Naive thymus-derived CD8-positive, alpha-beta T cell (primary cell): ENCODE measurements at regions not wholly inside any gene's neighbourhood (a gene's known extent, or its start where the extent isn't known, plus 50 kb on each side); places are given as distances from the start of the nearest gene placed in this dataset.
"Not testable (repeated sequence)": the region's sequence is repeated elsewhere in the genome, so short reads cannot be mapped to it uniquely, and the experiment has no call there.

Experiments
- ATAC-seq, 2 donors: fragments of 150-1000 bp; cut with Tn5 transposase in 1 of 2; sonication (Bioruptor Pico), chemical (Tn5 transposase) in 1 of 2; 1 replicate in 1 of 2; 2 replicates in 1 of 2; pipeline ENCODE4 v1.10.0; 2021; ENCODE audit warnings: mild to moderate bottlenecking in 2 of 2, moderate library complexity in 2 of 2
- POLR2A ChIA-PET: fragments of 350-600 bp; sonication (Branson Sonifier 250); formaldehyde crosslinking; loops from one replicate; lab custom pipeline; 2021; ENCODE audit warnings: antibody characterized with exemption; lab: Charles Lee
- DNase-seq, 10 donors: peaks; one replicate each; pipeline versions ENCODE4 v3.0.0 to v3.0.0-alpha.2; 2020 to 2022
- H3K27ac Mint-ChIP-seq, 10 donors: one replicate each; pipeline ENCODE4 v1.8.0; 2020 to 2022; ENCODE audit warnings: mild to moderate bottlenecking in 10 of 10, mixed read lengths in 10 of 10, moderate library complexity in 4 of 10, inconsistent platforms in 1 of 10
- H3K27me3 Mint-ChIP-seq, 5 donors: one replicate each; pipeline ENCODE4 v1.8.0; 2021 to 2022; ENCODE audit warnings: mixed read lengths in 5 of 5
- H3K36me3 Mint-ChIP-seq, 3 donors: one replicate each; pipeline ENCODE4 v1.8.0; 2020 to 2022; ENCODE audit warnings: mixed read lengths in 3 of 3, mild to moderate bottlenecking in 2 of 3, inconsistent platforms in 1 of 3
- H3K4me1 Mint-ChIP-seq, 4 donors: one replicate each; pipeline ENCODE4 v1.8.0; 2021 to 2022; ENCODE audit warnings: mixed read lengths in 4 of 4
- H3K4me3 Mint-ChIP-seq, 10 donors: one replicate each; pipeline ENCODE4 v1.8.0; 2020 to 2022; ENCODE audit warnings: mild to moderate bottlenecking in 10 of 10, mixed read lengths in 10 of 10, moderate library complexity in 6 of 10, inconsistent platforms in 1 of 10
- H3K9me3 Mint-ChIP-seq, 9 donors: one replicate each; pipeline ENCODE4 v1.8.0; 2020 to 2022; ENCODE audit warnings: mixed read lengths in 9 of 9, mild to moderate bottlenecking in 3 of 9, inconsistent platforms in 1 of 9, moderate library complexity in 1 of 9

DNA sequence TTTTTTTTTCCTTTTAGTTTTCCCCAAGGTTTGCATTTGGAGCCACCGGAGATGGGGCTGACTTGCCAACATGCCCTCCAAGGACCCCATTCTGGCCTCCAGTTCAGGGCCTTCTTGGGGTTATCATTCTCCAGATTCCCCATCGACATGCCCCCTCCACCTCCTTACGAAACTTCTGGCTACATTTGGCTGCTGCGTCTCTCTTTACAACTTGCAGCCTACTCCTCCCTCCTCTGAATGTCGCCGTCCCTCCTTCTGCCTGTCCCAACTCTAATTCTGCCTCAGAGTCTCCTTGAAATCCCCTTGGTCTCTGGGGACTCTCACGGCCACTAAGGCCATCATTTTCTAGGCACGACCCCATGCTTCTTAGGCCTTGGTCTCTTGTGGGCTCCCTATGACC, 72.2 kb upstream of the PODXL start:
- no peaks in the 10 kb centered on the region for H3K36me3 Mint-ChIP-seq
- ATAC-seq (no peak), DNase-seq (no peak)
- H3K9me3 Mint-ChIP-seq, result no peaks in the 10 kb centered on the region
- H3K27me3 Mint-ChIP-seq, result peaks cover 2 to 25% (median 14%) of the 10 kb centered on the region in 5 donors
- no peaks in the 10 kb centered on the region for H3K4me1 Mint-ChIP-seq
- H3K4me3 Mint-ChIP-seq, result no peak overlapping the region
- H3K27ac Mint-ChIP-seq, result no peak overlapping the region
- POLR2A ChIA-PET, result no interaction called here

DNA sequence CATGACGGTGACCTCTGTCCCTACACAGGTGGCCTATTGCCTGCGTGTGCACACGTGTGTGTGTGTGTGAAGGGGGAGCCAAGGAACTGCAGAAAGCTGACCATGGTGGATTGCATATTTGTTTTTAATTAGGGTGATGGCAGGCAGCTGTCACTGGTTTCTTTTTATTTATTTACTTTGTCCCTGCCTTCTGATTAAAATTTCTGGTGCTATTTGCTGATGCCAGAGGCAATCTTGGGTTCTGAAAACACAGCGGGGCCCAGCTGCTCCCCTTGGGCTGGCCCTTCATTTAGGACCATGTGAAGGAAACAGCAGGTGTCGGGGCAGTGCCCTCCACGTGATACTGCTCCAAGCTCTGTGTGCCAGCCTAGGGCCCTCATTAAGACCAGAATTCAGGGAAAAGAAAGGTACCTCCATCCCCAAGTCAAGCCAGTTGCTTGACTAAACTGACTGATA, 71.3 kb upstream of the PODXL start:
- ATAC-seq, result no peak
- no peak overlapping the region for H3K4me3 Mint-ChIP-seq

GRCh38 chr7:131626643-131627042, 70.2 kb upstream of the PODXL start:
- Mint-ChIP-seq H3K4me1 (no peaks in the 10 kb centered on the region), H3K36me3 (no peaks in the 10 kb centered on the region), H3K27ac (no peak overlapping the region), H3K4me3 (no peak overlapping the region), H3K27me3 (peaks cover 4 to 25% (median 14%) of the 10 kb centered on the region in 5 donors), H3K9me3 (no peaks in the 10 kb centered on the region)
- ATAC-seq (no peak), DNase-seq (no peak)
- POLR2A ChIA-PET, result no interaction called here

More for the DNA sequence above, 71.3 kb upstream of the PODXL start:
- Mint-ChIP-seq H3K4me1 (no peaks in the 10 kb centered on the region), H3K9me3 (no peaks in the 10 kb centered on the region), H3K27ac (no peak overlapping the region), H3K36me3 (no peaks in the 10 kb centered on the region), H3K27me3 (peaks cover 3 to 25% (median 14%) of the 10 kb centered on the region in 5 donors)
- no peak for DNase-seq
- POLR2A ChIA-PET, result no interaction called here

- ATAC-seq (no peak), DNase-seq (no peak)
- H3K36me3 Mint-ChIP-seq, result no peaks in the 10 kb centered on the region
- no peaks in the 10 kb centered on the region for H3K4me1 Mint-ChIP-seq
- POLR2A ChIA-PET, result no interaction called here
- no peaks in the 10 kb centered on the region for H3K9me3 Mint-ChIP-seq
- H3K27me3 Mint-ChIP-seq, result peaks cover 8 to 18% (median 10%) of the 10 kb centered on the region in 5 donors
- H3K27ac Mint-ChIP-seq, result no peak overlapping the region
- no peak overlapping the region for H3K4me3 Mint-ChIP-seq
Measured at GRCh38 chr7:131625817-131626372, 69.5 kb upstream of the PODXL start.

DNA sequence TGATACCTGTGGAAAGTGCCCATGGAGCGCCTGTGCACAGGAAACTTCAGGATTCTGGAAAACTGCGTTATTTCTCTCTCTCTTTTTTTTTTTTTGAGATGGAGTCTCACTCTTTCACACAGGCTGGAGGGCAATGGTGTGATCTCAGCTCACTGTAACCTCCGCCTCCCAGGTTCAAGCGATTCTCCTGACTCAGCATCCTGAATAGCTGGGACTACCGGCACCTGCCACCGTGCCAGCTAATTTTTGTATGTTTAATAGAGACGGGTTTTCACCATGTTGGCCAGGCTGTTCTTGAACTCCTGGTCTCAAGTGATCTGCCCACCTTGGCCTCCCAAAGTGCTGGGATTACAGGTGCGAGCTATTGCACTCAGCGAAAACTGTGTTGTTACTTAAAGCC, 68.9 kb upstream of the PODXL start:
- H3K4me1 Mint-ChIP-seq, H3K36me3 Mint-ChIP-seq, H3K4me3 Mint-ChIP-seq, ATAC-seq, DNase-seq, H3K9me3 Mint-ChIP-seq, POLR2A ChIA-PET, H3K27ac Mint-ChIP-seq: not testable (repeated sequence)
- H3K27me3 Mint-ChIP-seq, result peaks cover 8 to 12% (median 8%) of the 10 kb centered on the region in 5 donors

DNA sequence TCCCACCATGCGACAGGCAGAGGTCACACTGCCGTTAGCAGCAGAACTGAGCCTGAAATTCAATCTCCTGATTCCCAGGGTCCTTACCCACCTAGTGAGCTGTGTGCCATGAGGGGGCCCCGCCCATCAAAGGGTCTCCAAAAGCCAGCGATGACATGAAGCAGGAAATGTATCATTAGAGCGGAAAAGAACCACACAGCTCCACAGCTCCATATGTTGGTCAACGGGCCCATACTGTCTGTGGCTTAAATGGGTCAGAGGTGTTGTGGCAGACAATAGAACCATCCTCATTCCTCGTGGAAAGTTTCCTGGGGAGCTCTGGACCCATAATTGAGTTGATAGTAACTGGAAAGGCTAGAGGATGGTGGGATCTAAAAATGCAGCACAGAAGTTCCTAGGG, 68.1 kb upstream of the PODXL start:
- no peak for ATAC-seq
- H3K36me3 Mint-ChIP-seq, result no peaks in the 10 kb centered on the region

GRCh38 chr7:131623154-131623553, 66.7 kb upstream of the PODXL start:
- Mint-ChIP-seq H3K36me3 (no peaks in the 10 kb centered on the region), H3K9me3 (no peaks in the 10 kb centered on the region), H3K4me1 (no peaks in the 10 kb centered on the region), H3K4me3 (no peak overlapping the region), H3K27ac (no peak overlapping the region), H3K27me3 (peaks cover 1 to 8% (median 7%) of the 10 kb centered on the region in 5 donors)
- no peak for DNase-seq
- ATAC-seq, result no peak
- POLR2A ChIA-PET, result no interaction called here

More for the DNA sequence above, 68.1 kb upstream of the PODXL start:
- Mint-ChIP-seq H3K27me3 (peaks cover 4 to 8% (median 6%) of the 10 kb centered on the region in 5 donors), H3K4me1 (no peaks in the 10 kb centered on the region), H3K9me3 (no peaks in the 10 kb centered on the region), H3K4me3 (no peak overlapping the region), H3K27ac (no peak overlapping the region)
- no peak for DNase-seq
- POLR2A ChIA-PET, result no interaction called here

DNA sequence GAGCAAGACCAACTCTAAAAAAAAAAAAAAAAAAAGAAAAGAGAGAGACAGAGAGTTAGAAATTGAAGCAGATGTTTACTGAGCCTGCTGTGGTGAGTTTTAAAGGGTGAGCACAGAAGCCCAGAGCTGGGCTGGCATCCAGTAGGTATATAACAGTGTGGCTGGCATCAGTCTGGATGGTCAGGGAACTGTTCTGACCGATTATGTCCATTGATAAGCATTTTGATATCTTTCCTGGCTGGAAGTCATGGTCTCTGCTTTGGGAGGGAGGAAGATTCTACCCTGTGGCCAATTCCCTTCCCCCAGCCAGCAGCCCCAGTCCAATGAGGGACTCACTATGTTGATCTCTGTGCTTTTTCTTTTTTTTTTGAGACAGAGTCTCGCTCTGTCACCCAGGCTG, 65.2 kb upstream of the PODXL start:
- DNase-seq (no peak), ATAC-seq (no peak)
- peaks cover 1 to 16% (median 15%) of the 10 kb centered on the region in 5 donors for H3K27me3 Mint-ChIP-seq
- no peaks in the 10 kb centered on the region for H3K9me3 Mint-ChIP-seq
- H3K36me3 Mint-ChIP-seq, result no peaks in the 10 kb centered on the region
- POLR2A ChIA-PET, result no interaction called here
- no peak overlapping the region for H3K27ac Mint-ChIP-seq
- no peak overlapping the region for H3K4me3 Mint-ChIP-seq
- no peaks in the 10 kb centered on the region for H3K4me1 Mint-ChIP-seq

DNA sequence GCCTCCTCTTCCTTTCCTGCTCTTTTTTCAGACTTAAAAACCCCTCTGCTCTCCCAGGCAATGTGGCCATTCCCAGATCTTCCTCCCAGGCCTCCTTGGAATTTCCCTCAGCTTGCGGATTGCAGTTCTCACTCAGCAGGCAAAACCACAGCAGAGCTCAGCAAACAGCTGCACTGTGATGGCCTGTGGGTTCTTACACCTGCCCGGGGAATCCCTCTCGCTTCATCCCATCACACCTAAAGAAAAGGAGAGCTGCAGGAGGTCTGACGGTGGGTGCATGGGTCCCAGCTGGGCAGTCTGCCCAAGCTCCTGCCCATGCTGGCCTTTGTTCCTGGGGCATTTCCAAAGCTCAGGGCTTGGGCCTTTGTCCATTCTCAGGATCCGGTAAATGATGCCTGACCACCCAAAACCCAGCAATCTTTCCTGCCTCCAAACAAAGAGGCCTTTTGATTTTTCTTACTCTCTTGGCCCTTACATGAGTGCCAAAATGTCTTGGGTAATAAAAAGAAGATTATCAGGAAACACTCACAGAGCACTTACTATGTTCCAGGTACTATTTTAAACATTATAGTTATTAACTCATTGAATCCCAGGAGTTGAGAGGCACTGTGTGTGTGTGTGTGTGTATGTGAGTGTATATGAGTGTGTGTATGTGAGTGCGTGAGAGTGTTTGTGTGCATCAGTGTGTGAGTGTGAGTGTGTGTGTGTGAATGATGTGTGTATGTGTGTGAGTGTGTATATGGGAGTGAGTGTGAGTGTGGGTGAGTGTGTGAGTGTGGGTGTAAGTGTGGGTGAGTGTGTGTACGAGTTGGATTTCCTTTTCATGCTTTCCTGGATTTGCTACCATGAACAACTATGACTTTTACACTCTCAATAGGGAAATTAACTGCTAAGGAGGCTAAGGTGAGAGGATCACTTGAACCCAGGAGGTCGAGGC, 64.5 kb upstream of the PODXL start:
- H3K9me3 Mint-ChIP-seq, result no peaks in the 10 kb centered on the region
- DNase-seq (no peak), ATAC-seq (no peak)
- peaks cover 1 to 20% (median 14%) of the 10 kb centered on the region in 5 donors for H3K27me3 Mint-ChIP-seq
- no peak overlapping the region for H3K4me3 Mint-ChIP-seq
- POLR2A ChIA-PET, result no interaction called here
- H3K4me1 Mint-ChIP-seq, result no peaks in the 10 kb centered on the region
- H3K27ac Mint-ChIP-seq, result no peak overlapping the region
- no peaks in the 10 kb centered on the region for H3K36me3 Mint-ChIP-seq

- no peak for DNase-seq
- H3K36me3 Mint-ChIP-seq, result no peaks in the 10 kb centered on the region
- H3K4me3 Mint-ChIP-seq, result no peak overlapping the region
- POLR2A ChIA-PET, result no interaction called here
- ATAC-seq, result no peak
- H3K27me3 Mint-ChIP-seq, result peaks cover 1 to 20% (median 14%) of the 10 kb centered on the region in 5 donors
- no peaks in the 10 kb centered on the region for H3K9me3 Mint-ChIP-seq
- no peak overlapping the region for H3K27ac Mint-ChIP-seq
- H3K4me1 Mint-ChIP-seq, result no peaks in the 10 kb centered on the region
Measured at GRCh38 chr7:131619336-131620305, 63.2 kb upstream of the PODXL start.

- Mint-ChIP-seq H3K4me3 (no peak overlapping the region), H3K27me3 (peaks cover 3 to 20% (median 14%) of the 10 kb centered on the region in 5 donors), H3K9me3 (no peaks in the 10 kb centered on the region), H3K4me1 (no peaks in the 10 kb centered on the region), H3K36me3 (no peaks in the 10 kb centered on the region), H3K27ac (no peak overlapping the region)
- POLR2A ChIA-PET, result no interaction called here
- ATAC-seq, result no peak
- DNase-seq, result no peak
Measured at GRCh38 chr7:131618391-131618790, 62.0 kb upstream of the PODXL start.

DNA sequence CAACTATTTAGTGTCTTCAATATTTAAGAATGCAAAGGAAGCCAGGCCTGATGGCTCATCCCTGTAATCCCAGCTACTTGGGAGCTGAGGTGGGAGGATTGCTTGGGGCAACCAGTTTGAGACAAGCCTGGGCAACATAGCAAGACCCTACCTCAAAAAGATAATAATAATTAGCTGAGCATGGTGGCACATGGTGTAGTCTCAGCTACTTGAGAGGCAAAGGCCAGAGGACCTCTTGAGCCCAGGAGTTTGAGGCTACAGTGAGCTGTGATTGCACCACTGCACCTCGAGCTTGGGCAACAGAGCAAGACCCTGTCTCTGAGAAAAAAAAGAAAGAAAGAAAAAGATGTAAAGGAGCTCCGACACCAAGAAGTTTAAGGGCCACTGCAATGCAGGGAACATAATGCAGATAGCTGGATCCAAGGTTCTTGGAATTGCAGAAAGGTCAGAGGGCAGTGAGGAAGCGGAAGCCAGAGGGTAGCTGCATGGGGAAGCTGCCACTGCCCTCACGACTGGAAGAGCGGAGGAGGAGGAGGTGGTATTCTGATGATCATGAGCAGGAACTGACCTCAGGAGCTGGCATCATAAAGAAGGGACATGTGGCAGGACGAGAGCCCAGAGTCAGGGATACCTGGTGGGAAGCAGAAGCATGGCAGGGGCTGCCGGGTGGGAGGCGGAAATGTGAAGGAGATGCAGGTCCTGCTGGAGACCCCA, 60.2 kb upstream of the PODXL start:
- H3K4me3 Mint-ChIP-seq, result no peak overlapping the region
- ATAC-seq, result no peak

More for the DNA sequence above, 60.2 kb upstream of the PODXL start:
- H3K4me1 Mint-ChIP-seq, result no peaks in the 10 kb centered on the region
- POLR2A ChIA-PET, result no interaction called here
- H3K36me3 Mint-ChIP-seq, result no peaks in the 10 kb centered on the region
- H3K27ac Mint-ChIP-seq, result no peak overlapping the region
- H3K27me3 Mint-ChIP-seq, result peaks cover 5 to 20% (median 17%) of the 10 kb centered on the region in 5 donors
- DNase-seq, result no peak
- no peaks in the 10 kb centered on the region for H3K9me3 Mint-ChIP-seq
